T-helper 2 cell treated with Interferon-gamma antibody and Interleukin-4, amounts not matched to agents 5 μg/mL and 100 μg/mL, for 36 hours (primary cell): ENCODE measurements at regions not wholly inside any gene's neighbourhood (a gene's known extent, or its start where the extent isn't known, plus 50 kb on each side); places are given as distances from the start of the nearest gene placed in this dataset.

ENCODE experiments used
- DNase-seq: peaks from one replicate; pipeline ENCODE4 v3.0.0; 2021; ENCODE audit warnings: low spot score
- H3K27ac Mint-ChIP-seq: one replicate; pipeline ENCODE4 v1.8.0; 2021; ENCODE audit warnings: mild to moderate bottlenecking, mixed read lengths
- H3K27me3 Mint-ChIP-seq: one replicate; pipeline ENCODE4 v1.8.0; 2021; ENCODE audit warnings: low read depth, mixed read lengths
- H3K36me3 Mint-ChIP-seq: one replicate; pipeline ENCODE4 v1.8.0; 2021; ENCODE audit warnings: low read depth, mixed read lengths
- H3K4me1 Mint-ChIP-seq: one replicate; pipeline ENCODE4 v1.8.0; 2021; ENCODE audit warnings: low read depth, mixed read lengths
- H3K4me3 Mint-ChIP-seq: one replicate; pipeline ENCODE4 v1.8.0; 2022; ENCODE audit warnings: mild to moderate bottlenecking, moderate library complexity, mixed read lengths
- H3K9me3 Mint-ChIP-seq: one replicate; pipeline ENCODE4 v1.8.0; 2021; ENCODE audit warnings: mixed read lengths

GRCh38 chr2:156708051-156708450 lies 271.9 kb downstream of the GPD2 start:
- Mint-ChIP-seq H3K36me3 (no peaks in the 10 kb centered on the region), H3K9me3 (no peaks in the 10 kb centered on the region), H3K27ac (no peak overlapping the region), H3K4me3 (no peak overlapping the region), H3K4me1 (no peaks in the 10 kb centered on the region), H3K27me3 (peaks cover 3% of the 10 kb centered on the region)
- no peak for DNase-seq

DNA sequence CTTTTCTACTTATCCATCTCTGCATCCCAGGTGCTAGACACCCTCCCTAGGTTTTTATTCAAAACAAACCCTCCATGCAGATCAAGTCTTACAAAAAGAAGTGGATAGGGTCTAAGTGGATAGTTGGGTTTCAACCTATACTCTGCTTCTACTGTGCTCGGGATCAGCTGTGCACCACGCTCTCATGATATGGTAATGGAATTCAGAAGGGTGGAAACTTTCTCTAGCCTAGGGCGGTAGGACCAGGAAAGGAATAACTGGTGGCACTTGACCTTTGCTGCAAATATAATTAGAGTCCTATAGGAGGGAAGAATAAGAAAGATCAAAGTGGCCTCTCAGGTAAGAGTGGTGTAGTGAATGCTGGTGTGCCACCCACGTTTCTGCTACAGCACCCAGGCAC lies 272.9 kb downstream of the GPD2 start:
- DNase-seq = no peak
- no peak overlapping the region for H3K4me3 Mint-ChIP-seq
- no peaks in the 10 kb centered on the region for H3K4me1 Mint-ChIP-seq
- no peaks in the 10 kb centered on the region for H3K9me3 Mint-ChIP-seq
- no peaks in the 10 kb centered on the region for H3K36me3 Mint-ChIP-seq
- peaks cover 7% of the 10 kb centered on the region for H3K27me3 Mint-ChIP-seq
- no peak overlapping the region for H3K27ac Mint-ChIP-seq

DNA sequence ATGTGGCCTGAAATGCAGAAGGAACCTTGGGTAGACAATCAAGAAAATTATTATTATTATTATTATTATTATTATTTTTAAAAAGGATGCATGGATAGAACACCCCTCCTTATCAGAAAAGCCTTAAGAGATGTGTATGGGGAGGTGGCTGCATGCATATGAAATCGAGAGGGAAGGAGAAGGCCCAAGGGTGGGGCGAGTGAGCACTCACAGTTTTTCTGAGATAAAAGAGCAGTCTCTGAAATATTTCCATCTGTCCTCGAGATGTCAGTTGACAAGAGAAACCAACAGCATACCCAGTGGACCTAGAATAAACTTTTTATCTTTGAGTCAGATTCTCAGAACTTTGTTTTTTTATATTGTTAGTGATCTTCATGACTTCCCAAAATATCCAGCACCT lies 282.9 kb downstream of the GPD2 start:
- Mint-ChIP-seq H3K4me3 (no peak overlapping the region), H3K27me3 (no peaks in the 10 kb centered on the region)

DNA sequence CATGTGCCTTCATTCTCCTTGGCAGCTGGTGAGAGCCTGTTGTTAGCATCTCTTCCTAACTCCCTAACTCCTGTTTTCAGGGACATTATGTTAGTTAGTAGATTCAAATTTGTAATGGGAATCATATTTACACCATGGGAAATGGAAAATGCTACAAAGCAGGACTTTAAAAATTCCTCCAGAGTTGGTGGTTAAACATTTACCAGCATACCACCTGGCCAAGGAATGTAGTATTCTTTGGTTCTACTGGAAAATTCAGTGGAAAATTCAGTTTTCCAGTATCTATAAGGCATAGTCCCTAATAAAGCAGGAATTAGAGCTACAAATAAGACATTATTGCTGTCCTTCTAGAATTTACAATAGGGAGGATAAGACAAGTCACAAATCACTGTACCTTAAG lies 291.7 kb downstream of the GPD2 start:
- no peak overlapping the region for H3K4me3 Mint-ChIP-seq
- H3K4me1 Mint-ChIP-seq = no peaks in the 10 kb centered on the region
- H3K27ac Mint-ChIP-seq = no peak overlapping the region
- no peak for DNase-seq
- H3K27me3 Mint-ChIP-seq = peaks cover 10% of the 10 kb centered on the region
- H3K9me3 Mint-ChIP-seq = no peaks in the 10 kb centered on the region
- H3K36me3 Mint-ChIP-seq = no peaks in the 10 kb centered on the region

More for the DNA sequence above, 282.9 kb downstream of the GPD2 start:
- H3K27ac Mint-ChIP-seq = no peak overlapping the region
- H3K9me3 Mint-ChIP-seq = no peaks in the 10 kb centered on the region
- no peaks in the 10 kb centered on the region for H3K36me3 Mint-ChIP-seq
- DNase-seq = no peak
- H3K4me1 Mint-ChIP-seq = no peaks in the 10 kb centered on the region

DNA sequence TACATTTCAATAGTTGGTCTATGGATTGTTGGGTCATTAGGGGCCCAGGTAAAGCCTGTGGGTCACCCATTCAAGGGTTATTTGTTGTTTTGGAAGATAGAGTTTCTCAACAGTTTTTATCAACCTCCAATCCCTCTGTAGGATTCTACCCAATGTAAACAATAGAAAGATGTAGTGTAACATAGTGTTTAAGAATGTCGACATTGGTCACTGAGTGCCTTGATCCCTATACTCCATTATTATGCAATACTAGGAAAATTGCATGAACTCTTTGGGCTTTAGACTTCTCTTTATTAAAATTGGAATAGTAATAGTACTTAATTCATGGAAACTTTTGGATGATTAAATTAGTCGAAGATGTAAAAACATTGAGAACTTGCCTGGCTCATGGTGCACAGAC lies 292.1 kb downstream of the GPD2 start:
- no peak overlapping the region for H3K27ac Mint-ChIP-seq
- no peaks in the 10 kb centered on the region for H3K4me1 Mint-ChIP-seq
- H3K4me3 Mint-ChIP-seq = no peak overlapping the region
- H3K36me3 Mint-ChIP-seq = no peaks in the 10 kb centered on the region
- DNase-seq = no peak
- H3K27me3 Mint-ChIP-seq = peaks cover 10% of the 10 kb centered on the region
- no peaks in the 10 kb centered on the region for H3K9me3 Mint-ChIP-seq

DNA sequence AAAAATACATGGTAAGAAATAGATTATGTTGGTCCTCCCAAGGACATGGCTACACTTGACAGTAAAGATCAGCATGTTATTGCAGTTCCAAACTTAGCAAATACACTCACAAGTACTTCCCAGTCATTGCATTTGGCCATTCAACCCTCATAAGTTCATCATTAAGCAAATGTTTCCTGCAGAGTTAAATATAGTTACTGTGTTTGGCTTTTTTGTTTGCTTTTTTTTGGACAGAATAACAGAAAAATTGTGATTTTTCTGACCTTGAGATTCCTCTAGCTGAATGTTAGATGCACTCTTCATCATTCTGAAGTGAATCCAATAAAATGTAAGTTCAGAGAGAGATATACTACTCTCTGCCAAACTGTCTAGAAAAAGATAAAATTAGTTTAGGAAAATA lies 295.3 kb downstream of the GPD2 start:
- no peak for DNase-seq
- H3K36me3 Mint-ChIP-seq = no peaks in the 10 kb centered on the region
- peaks cover 10% of the 10 kb centered on the region for H3K27me3 Mint-ChIP-seq
- no peaks in the 10 kb centered on the region for H3K4me1 Mint-ChIP-seq
- no peak overlapping the region for H3K4me3 Mint-ChIP-seq
- H3K27ac Mint-ChIP-seq = no peak overlapping the region
- H3K9me3 Mint-ChIP-seq = no peaks in the 10 kb centered on the region

GRCh38 chr2:156736950-156737349 lies 300.8 kb downstream of the GPD2 start:
- Mint-ChIP-seq H3K27ac (no peak overlapping the region), H3K27me3 (peaks cover 3% of the 10 kb centered on the region), H3K4me1 (no peaks in the 10 kb centered on the region), H3K4me3 (no peak overlapping the region), H3K36me3 (no peaks in the 10 kb centered on the region), H3K9me3 (no peaks in the 10 kb centered on the region)
- DNase-seq = no peak

GRCh38 chr2:156739301-156739700 lies 303.1 kb downstream of the GPD2 start:
- Mint-ChIP-seq H3K4me1 (no peaks in the 10 kb centered on the region), H3K27ac (no peak overlapping the region), H3K27me3 (peaks cover 3% of the 10 kb centered on the region), H3K36me3 (no peaks in the 10 kb centered on the region), H3K4me3 (no peak overlapping the region), H3K9me3 (no peaks in the 10 kb centered on the region)
- DNase-seq = no peak

DNA sequence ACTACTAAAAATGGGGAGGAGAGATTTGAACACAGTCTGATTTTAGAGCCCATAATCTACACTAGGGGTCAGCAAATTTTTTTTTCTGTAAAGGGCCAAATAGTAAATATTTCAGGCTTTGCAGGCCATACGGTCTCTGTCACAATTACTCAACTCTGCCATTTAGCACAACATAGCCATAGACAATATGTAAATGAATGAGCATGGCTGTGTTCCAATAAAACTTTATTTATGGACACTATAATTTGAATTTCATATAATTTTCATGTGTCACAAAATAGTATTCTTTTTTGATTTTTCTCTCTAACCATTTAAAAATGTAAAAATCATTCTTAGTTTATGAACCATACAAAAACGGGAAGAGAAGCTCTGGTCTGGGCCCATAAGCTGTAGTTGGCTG lies 309.4 kb downstream of the GPD2 start:
- Mint-ChIP-seq H3K27me3 (peaks cover 16% of the 10 kb centered on the region), H3K9me3 (no peaks in the 10 kb centered on the region), H3K27ac (no peak overlapping the region), H3K4me3 (no peak overlapping the region), H3K36me3 (no peaks in the 10 kb centered on the region), H3K4me1 (peaks cover 7% of the 10 kb centered on the region)
- no peak for DNase-seq

DNA sequence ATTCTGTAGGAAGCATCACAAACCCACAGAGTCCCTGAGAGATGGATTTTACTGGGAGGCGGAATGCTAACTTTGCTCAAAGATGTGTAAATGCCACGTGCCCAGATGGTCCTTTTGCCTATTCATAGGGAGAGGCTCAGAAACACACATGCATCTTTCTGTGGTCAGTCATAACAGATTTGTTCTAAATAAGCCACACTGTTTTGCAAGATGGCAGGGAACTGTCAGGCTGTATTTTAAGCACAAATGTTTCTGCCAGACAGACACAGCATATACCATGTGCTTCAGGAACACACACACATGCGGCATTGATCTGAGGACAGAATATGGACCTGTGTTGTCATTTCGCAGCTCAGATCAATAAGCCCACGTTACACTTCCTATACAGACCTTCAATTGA lies 312.0 kb downstream of the GPD2 start:
- DNase-seq = no peak
- peaks cover 15% of the 10 kb centered on the region for H3K27me3 Mint-ChIP-seq
- no peak overlapping the region for H3K4me3 Mint-ChIP-seq
- H3K27ac Mint-ChIP-seq = no peak overlapping the region
- H3K36me3 Mint-ChIP-seq = no peaks in the 10 kb centered on the region
- H3K9me3 Mint-ChIP-seq = no peaks in the 10 kb centered on the region
- H3K4me1 Mint-ChIP-seq = peaks cover 7% of the 10 kb centered on the region

DNA sequence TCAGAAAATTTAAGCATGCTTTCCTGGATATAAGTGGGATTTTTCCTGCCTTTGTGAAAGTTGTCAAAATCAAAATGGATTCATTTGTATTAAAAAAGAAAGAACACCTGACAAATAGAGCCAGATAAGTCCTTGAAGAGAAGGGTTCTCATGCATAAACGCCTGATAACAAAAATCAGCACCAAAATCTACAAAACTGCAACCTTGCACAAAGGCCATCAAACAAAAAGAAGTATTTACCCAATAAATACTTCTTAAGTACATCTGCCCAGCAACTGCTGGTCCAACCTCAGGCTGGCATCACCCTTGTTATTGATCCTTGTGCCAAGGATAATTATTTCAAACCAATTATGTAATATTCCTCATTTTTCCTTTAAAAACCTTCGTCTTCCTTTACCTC lies 315.9 kb downstream of the GPD2 start:
- DNase-seq = no peak
- Mint-ChIP-seq H3K9me3 (no peaks in the 10 kb centered on the region), H3K27me3 (peaks cover 14% of the 10 kb centered on the region), H3K27ac (no peak overlapping the region), H3K36me3 (no peaks in the 10 kb centered on the region), H3K4me3 (no peak overlapping the region), H3K4me1 (peaks cover 7% of the 10 kb centered on the region)

DNA sequence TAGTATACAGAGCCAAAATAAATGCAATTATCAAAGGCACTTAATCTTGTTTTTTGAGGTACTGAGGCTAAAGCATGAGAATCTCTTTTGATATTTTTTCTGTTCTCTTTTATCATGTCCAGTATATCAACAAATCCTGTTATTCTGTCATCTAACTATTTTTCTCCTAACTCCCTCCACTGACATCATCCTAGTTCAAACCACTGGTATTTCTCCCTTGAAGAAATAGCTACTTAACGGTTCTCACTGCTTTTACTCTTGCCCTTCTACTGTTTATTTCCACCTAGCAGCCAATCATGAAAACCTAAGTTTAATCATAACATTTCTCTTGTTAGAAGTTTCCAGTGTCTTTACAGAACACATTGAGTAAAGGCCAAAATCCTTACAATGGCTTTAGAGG lies 317.6 kb downstream of the GPD2 start:
- no peak for DNase-seq
- H3K27ac Mint-ChIP-seq = no peak overlapping the region
- H3K27me3 Mint-ChIP-seq = peaks cover 8% of the 10 kb centered on the region
- no peaks in the 10 kb centered on the region for H3K36me3 Mint-ChIP-seq
- no peaks in the 10 kb centered on the region for H3K9me3 Mint-ChIP-seq
- H3K4me1 Mint-ChIP-seq = no peaks in the 10 kb centered on the region
- no peak overlapping the region for H3K4me3 Mint-ChIP-seq

GRCh38 chr2:156756516-156756915 lies 320.3 kb downstream of the GPD2 start:
- DNase-seq = no peak
- H3K4me1 Mint-ChIP-seq = peaks cover 3% of the 10 kb centered on the region
- H3K27ac Mint-ChIP-seq = no peak overlapping the region
- H3K9me3 Mint-ChIP-seq = no peaks in the 10 kb centered on the region
- no peaks in the 10 kb centered on the region for H3K36me3 Mint-ChIP-seq
- H3K4me3 Mint-ChIP-seq = no peak overlapping the region
- H3K27me3 Mint-ChIP-seq = peaks cover 2% of the 10 kb centered on the region

- Mint-ChIP-seq H3K9me3 (no peaks in the 10 kb centered on the region), H3K4me3 (no peak overlapping the region)
These were observed 327.0 kb downstream of the GPD2 start for GRCh38 chr2:156763174-156763573.

DNA sequence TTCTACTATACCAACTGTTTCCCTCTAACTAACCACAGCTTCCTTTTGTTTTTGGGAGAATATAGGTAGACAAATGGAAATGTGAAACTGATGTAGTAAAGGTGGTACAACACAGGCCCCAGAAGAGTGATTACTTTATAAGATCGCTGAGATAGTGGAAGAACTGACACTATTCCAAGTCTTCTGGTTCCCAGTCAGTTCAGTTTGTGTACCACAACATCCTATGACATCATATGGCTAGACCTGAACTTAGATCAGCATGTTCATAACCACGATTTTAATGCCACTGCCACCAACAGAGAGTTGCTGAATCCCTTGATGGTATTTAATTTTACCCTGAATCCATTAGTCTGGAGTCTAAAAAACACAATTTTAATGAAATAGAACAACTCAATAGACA lies 328.9 kb downstream of the GPD2 start:
- Mint-ChIP-seq H3K27ac (no peak overlapping the region), H3K4me1 (no peaks in the 10 kb centered on the region), H3K9me3 (peaks cover 9% of the 10 kb centered on the region), H3K4me3 (no peak overlapping the region), H3K36me3 (no peaks in the 10 kb centered on the region), H3K27me3 (no peaks in the 10 kb centered on the region)
- no peak for DNase-seq

More at GRCh38 chr2:156763174-156763573, 327.0 kb downstream of the GPD2 start:
- H3K4me1 Mint-ChIP-seq = peaks cover 3% of the 10 kb centered on the region
- H3K27me3 Mint-ChIP-seq = no peaks in the 10 kb centered on the region
- no peaks in the 10 kb centered on the region for H3K36me3 Mint-ChIP-seq
- no peak for DNase-seq
- no peak overlapping the region for H3K27ac Mint-ChIP-seq
